NCI-H748 (cell line): ENCODE measurements at regions not wholly inside any gene's neighbourhood (a gene's known extent, or its start where the extent isn't known, plus 50 kb on each side); places are given as distances from the start of the nearest gene placed in this dataset.

Source experiments
- DNase-seq: peaks from one replicate; lab custom pipeline; 2025; ENCODE audit not compliant: unreplicated experiment; lab: John Stamatoyannopoulos, UW

GRCh38 chr1:59051007-59051406 lies 245.9 kb upstream of the FGGY start:
- no peak for DNase-seq

- DNase-seq, result no peak
These were observed 244.7 kb upstream of the FGGY start for GRCh38 chr1:59052166-59052590.

- no peak for DNase-seq
These were observed 242.7 kb upstream of the FGGY start for GRCh38 chr1:59054172-59054571.

GRCh38 chr1:59055908-59056719 lies 240.8 kb upstream of the FGGY start:
- no peak for DNase-seq

GRCh38 chr1:59057211-59057694 lies 239.6 kb upstream of the FGGY start:
- peak; percentile 79 for DNase-seq

GRCh38 chr1:59057796-59058195 lies 239.1 kb upstream of the FGGY start:
- DNase-seq, result no peak

GRCh38 chr1:59058665-59059439 lies 238.0 kb upstream of the FGGY start:
- DNase-seq, result no peak

- DNase-seq, result no peak
These were observed 235.0 kb upstream of the FGGY start for GRCh38 chr1:59061876-59062275.

- DNase-seq, result no peak
These were observed 234.2 kb upstream of the FGGY start for GRCh38 chr1:59062743-59063142.

- DNase-seq, result no peak
These were observed 233.4 kb upstream of the FGGY start for GRCh38 chr1:59063501-59063900.

- DNase-seq, result no peak
These were observed 232.3 kb upstream of the FGGY start for GRCh38 chr1:59064592-59064991.

- no peak for DNase-seq
These were observed 230.7 kb upstream of the FGGY start for GRCh38 chr1:59066236-59066635.

- peak; percentile 32 for DNase-seq
These were observed 226.3 kb upstream of the FGGY start for GRCh38 chr1:59070610-59071009.

- DNase-seq, result peak; percentile 74
These were observed 225.6 kb upstream of the FGGY start for GRCh38 chr1:59071289-59071688.

- DNase-seq, result no peak
These were observed 224.9 kb upstream of the FGGY start for GRCh38 chr1:59071876-59072582.

- DNase-seq, result peak; percentile 45
These were observed 224.3 kb upstream of the FGGY start for GRCh38 chr1:59072583-59072947.

- no peak for DNase-seq
These were observed 222.3 kb upstream of the FGGY start for GRCh38 chr1:59074598-59074997.

GRCh38 chr1:59075021-59075420 lies 221.9 kb upstream of the FGGY start:
- DNase-seq, result no peak

- DNase-seq, result no peak
These were observed 220.3 kb upstream of the FGGY start for GRCh38 chr1:59076612-59077011.

- no peak for DNase-seq
These were observed 219.3 kb upstream of the FGGY start for GRCh38 chr1:59077466-59078069.
